ENCODE measurements at regions not wholly inside any gene's neighbourhood (a gene's known extent, or its start where the extent isn't known, plus 50 kb on each side); places are given as distances from the start of the nearest gene placed in this dataset.

- ChIA-PET CTCF (no interaction called here), POLR2A (ENCODE audit: unreplicated experiment) (no interaction called here)
- H3K4me1 ChIP-seq (ENCODE audit: insufficient read depth, low read length), result no peaks in the 10 kb centered on the region
- no peak overlapping the region for H2AFZ ChIP-seq (ENCODE audit: low read length)
- ATAC-seq, result no peak
- no TSS peak for BruUV-seq (replicated peaks)
- no peak overlapping the region for H3K27ac ChIP-seq (ENCODE audit: low read length)
- TF ChIP-seq EZH2 (IDR thresholded peaks at IDR 0.05; ENCODE audit: low read length, unreplicated experiment) (no peak), EZH2phosphoT487 (IDR thresholded peaks at IDR 0.05; ENCODE audit: borderline replicate concordance, low read length) (no peak)
- TF ChIP-seq, protein P1, sequence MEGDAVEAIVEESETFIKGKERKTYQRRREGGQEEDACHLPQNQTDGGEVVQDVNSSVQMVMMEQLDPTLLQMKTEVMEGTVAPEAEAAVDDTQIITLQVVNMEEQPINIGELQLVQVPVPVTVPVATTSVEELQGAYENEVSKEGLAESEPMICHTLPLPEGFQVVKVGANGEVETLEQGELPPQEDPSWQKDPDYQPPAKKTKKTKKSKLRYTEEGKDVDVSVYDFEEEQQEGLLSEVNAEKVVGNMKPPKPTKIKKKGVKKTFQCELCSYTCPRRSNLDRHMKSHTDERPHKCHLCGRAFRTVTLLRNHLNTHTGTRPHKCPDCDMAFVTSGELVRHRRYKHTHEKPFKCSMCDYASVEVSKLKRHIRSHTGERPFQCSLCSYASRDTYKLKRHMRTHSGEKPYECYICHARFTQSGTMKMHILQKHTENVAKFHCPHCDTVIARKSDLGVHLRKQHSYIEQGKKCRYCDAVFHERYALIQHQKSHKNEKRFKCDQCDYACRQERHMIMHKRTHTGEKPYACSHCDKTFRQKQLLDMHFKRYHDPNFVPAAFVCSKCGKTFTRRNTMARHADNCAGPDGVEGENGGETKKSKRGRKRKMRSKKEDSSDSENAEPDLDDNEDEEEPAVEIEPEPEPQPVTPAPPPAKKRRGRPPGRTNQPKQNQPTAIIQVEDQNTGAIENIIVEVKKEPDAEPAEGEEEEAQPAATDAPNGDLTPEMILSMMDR (conservative IDR thresholded peaks at IDR 0.05; ENCODE audit: low read depth, low read length), result no peak
- H3K4me3 ChIP-seq (ENCODE audit: low read length), result no peak overlapping the region
- no peak overlapping the region for H3K9ac ChIP-seq (ENCODE audit: low read length)
- H3K9me3 ChIP-seq (ENCODE audit: low read length), result no peaks in the 10 kb centered on the region
- peaks cover 3% of the 10 kb centered on the region; the same call in 1 of the 2 replicates for H3K27me3 ChIP-seq (ENCODE audit: low read length)
- intact Hi-C loops (cut with micrococcal nuclease), result no loop called here
- H3F3A ChIP-seq (ENCODE audit: low read length, unreplicated experiment), result no peaks in the 10 kb centered on the region
- no peak overlapping the region for H3K4me2 ChIP-seq (ENCODE audit: low read length)
- no peaks in the 10 kb centered on the region for H3K36me3 ChIP-seq (ENCODE audit: low read depth, low read length)
- no peaks in the 10 kb centered on the region for H3K79me2 ChIP-seq (ENCODE audit: low read length)
- no peaks in the 10 kb centered on the region for H4K20me1 ChIP-seq (ENCODE audit: low read length)
- H3K9me2 ChIP-seq (replicated peaks; ENCODE audit: low read length), result no peaks in the 10 kb centered on the region
- no peak for DNase-seq
Measured at GRCh38 chr2:128868686-128869551, 550.3 kb upstream of the HS6ST1 start.

- H3K4me1 ChIP-seq (ENCODE audit: insufficient read depth, low read length), result no peaks in the 10 kb centered on the region
- H3K27ac ChIP-seq (ENCODE audit: low read length), result no peak overlapping the region
- CTCF ChIA-PET, result no interaction called here
- BruUV-seq (replicated peaks), result no TSS peak
- ATAC-seq, result no peak
- H3K9ac ChIP-seq (ENCODE audit: low read length), result no peak overlapping the region
- H3K9me2 ChIP-seq (replicated peaks; ENCODE audit: low read length), result no peaks in the 10 kb centered on the region
- H3K4me3 ChIP-seq (ENCODE audit: low read length), result no peak overlapping the region
- intact Hi-C loops (cut with micrococcal nuclease), result no loop called here
- POLR2A ChIA-PET (ENCODE audit: unreplicated experiment), result no interaction called here
- no peak for DNase-seq
- no peaks in the 10 kb centered on the region for H3K36me3 ChIP-seq (ENCODE audit: low read depth, low read length)
- no peaks in the 10 kb centered on the region for H3K79me2 ChIP-seq (ENCODE audit: low read length)
- H3K4me2 ChIP-seq (ENCODE audit: low read length), result no peak overlapping the region
- H2AFZ ChIP-seq (ENCODE audit: low read length), result no peak overlapping the region
- no peaks in the 10 kb centered on the region for H4K20me1 ChIP-seq (ENCODE audit: low read length)
- no peaks in the 10 kb centered on the region for H3F3A ChIP-seq (ENCODE audit: low read length, unreplicated experiment)
- no peaks in the 10 kb centered on the region for H3K9me3 ChIP-seq (ENCODE audit: low read length)
- peaks cover 3% of the 10 kb centered on the region; the same call in 1 of the 2 replicates for H3K27me3 ChIP-seq (ENCODE audit: low read length)
- TF ChIP-seq EZH2 (IDR thresholded peaks at IDR 0.05; ENCODE audit: low read length, unreplicated experiment), result no peak
- TF ChIP-seq, protein P1 (conservative IDR thresholded peaks at IDR 0.05; ENCODE audit: low read depth, low read length), result no peak
- TF ChIP-seq EZH2phosphoT487 (IDR thresholded peaks at IDR 0.05; ENCODE audit: borderline replicate concordance, low read length), result no peak
Measured at GRCh38 chr2:128874608-128875007, 555.9 kb upstream of the HS6ST1 start.
